ENCODE measurements at regions not wholly inside any gene's neighbourhood (a gene's known extent, or its start where the extent isn't known, plus 50 kb on each side); places are given as distances from the start of the nearest gene placed in this dataset.

DNA sequence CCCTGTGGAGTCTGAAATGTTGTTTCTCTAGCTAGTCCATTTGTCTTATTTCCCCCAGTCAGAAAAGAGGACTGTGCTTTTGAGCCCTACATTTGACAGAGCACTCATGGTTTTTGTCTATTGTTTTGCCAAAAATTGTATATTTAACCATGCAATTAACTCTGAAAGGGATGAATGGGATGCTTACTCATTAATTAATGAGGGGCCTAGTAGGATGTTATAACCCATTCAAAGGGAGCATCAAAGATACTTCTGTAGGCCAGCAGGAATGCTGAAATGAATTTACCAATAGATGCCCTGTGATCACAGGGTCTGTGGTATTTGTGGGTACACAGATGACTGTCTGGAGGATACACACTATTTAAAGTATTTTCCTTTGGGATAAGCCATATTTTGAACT is 147.7 kb downstream of the FCRL5 start:
- TF ChIP-seq, protein P1, sequence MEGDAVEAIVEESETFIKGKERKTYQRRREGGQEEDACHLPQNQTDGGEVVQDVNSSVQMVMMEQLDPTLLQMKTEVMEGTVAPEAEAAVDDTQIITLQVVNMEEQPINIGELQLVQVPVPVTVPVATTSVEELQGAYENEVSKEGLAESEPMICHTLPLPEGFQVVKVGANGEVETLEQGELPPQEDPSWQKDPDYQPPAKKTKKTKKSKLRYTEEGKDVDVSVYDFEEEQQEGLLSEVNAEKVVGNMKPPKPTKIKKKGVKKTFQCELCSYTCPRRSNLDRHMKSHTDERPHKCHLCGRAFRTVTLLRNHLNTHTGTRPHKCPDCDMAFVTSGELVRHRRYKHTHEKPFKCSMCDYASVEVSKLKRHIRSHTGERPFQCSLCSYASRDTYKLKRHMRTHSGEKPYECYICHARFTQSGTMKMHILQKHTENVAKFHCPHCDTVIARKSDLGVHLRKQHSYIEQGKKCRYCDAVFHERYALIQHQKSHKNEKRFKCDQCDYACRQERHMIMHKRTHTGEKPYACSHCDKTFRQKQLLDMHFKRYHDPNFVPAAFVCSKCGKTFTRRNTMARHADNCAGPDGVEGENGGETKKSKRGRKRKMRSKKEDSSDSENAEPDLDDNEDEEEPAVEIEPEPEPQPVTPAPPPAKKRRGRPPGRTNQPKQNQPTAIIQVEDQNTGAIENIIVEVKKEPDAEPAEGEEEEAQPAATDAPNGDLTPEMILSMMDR (IDR thresholded peaks at IDR 0.05): no peak
- TF ChIP-seq POLR2A (IDR thresholded peaks at IDR 0.05): no peak

All from testis (tissue), 2 donors.